ENCODE measurements at regions not wholly inside any gene's neighbourhood (a gene's known extent, or its start where the extent isn't known, plus 50 kb on each side); places are given as distances from the start of the nearest gene placed in this dataset.

GRCh38 chr2:23323198-23323916, 61.6 kb upstream of the KLHL29 start:
- DNase-seq (ENCODE audit: insufficient read length, low spot score) (no peak), FAIRE-seq (no peak)
- TF ChIP-seq SPI1 (IDR thresholded peaks at IDR 0.05; ENCODE audit: low read depth, low read length) (no peak), PAX5 (IDR thresholded peaks at IDR 0.05; ENCODE audit: insufficient read depth, low read length, severe bottlenecking) (no peak), POLR2A (IDR thresholded peaks at IDR 0.05; ENCODE audit: low read depth, low read length) (no peak), POLR2AphosphoS5 (IDR thresholded peaks at IDR 0.05; ENCODE audit: low read depth, low read length) (no peak), POU2F2 (IDR thresholded peaks at IDR 0.05; ENCODE audit: low read depth, low read length) (no peak), TAF1 (IDR thresholded peaks at IDR 0.05; ENCODE audit: low read depth, low read length) (no peak)

GRCh38 chr2:23323917-23324680, 60.9 kb upstream of the KLHL29 start:
- DNase-seq (ENCODE audit: insufficient read length, low spot score) = no peak
- no peak for FAIRE-seq

GRCh38 chr2:23326330-23326729, 58.6 kb upstream of the KLHL29 start:
- no peak for FAIRE-seq
- DNase-seq (ENCODE audit: insufficient read length, low spot score) = no peak
- no peak for TF ChIP-seq PAX5 (IDR thresholded peaks at IDR 0.05; ENCODE audit: insufficient read depth, low read length, severe bottlenecking)
- TF ChIP-seq POLR2AphosphoS5 (IDR thresholded peaks at IDR 0.05; ENCODE audit: low read depth, low read length) = no peak
- TF ChIP-seq SPI1 (IDR thresholded peaks at IDR 0.05; ENCODE audit: low read depth, low read length) = no peak
- TF ChIP-seq POU2F2 (IDR thresholded peaks at IDR 0.05; ENCODE audit: low read depth, low read length) = no peak
- no peak for TF ChIP-seq POLR2A (IDR thresholded peaks at IDR 0.05; ENCODE audit: low read depth, low read length)
- TF ChIP-seq TAF1 (IDR thresholded peaks at IDR 0.05; ENCODE audit: low read depth, low read length) = no peak

More at GRCh38 chr2:23323917-23324680, 60.9 kb upstream of the KLHL29 start:
- TF ChIP-seq SPI1 (IDR thresholded peaks at IDR 0.05; ENCODE audit: low read depth, low read length) = no peak
- no peak for TF ChIP-seq POU2F2 (IDR thresholded peaks at IDR 0.05; ENCODE audit: low read depth, low read length)
- TF ChIP-seq TAF1 (IDR thresholded peaks at IDR 0.05; ENCODE audit: low read depth, low read length) = no peak
- TF ChIP-seq POLR2AphosphoS5 (IDR thresholded peaks at IDR 0.05; ENCODE audit: low read depth, low read length) = no peak
- TF ChIP-seq PAX5 (IDR thresholded peaks at IDR 0.05; ENCODE audit: insufficient read depth, low read length, severe bottlenecking) = no peak
- no peak for TF ChIP-seq POLR2A (IDR thresholded peaks at IDR 0.05; ENCODE audit: low read depth, low read length)

GRCh38 chr2:23327416-23327815, 57.6 kb upstream of the KLHL29 start:
- DNase-seq (ENCODE audit: insufficient read length, low spot score) (no peak), FAIRE-seq (no peak)
- TF ChIP-seq SPI1 (IDR thresholded peaks at IDR 0.05; ENCODE audit: low read depth, low read length) (no peak), PAX5 (IDR thresholded peaks at IDR 0.05; ENCODE audit: insufficient read depth, low read length, severe bottlenecking) (no peak), POU2F2 (IDR thresholded peaks at IDR 0.05; ENCODE audit: low read depth, low read length) (no peak), POLR2AphosphoS5 (IDR thresholded peaks at IDR 0.05; ENCODE audit: low read depth, low read length) (no peak), POLR2A (IDR thresholded peaks at IDR 0.05; ENCODE audit: low read depth, low read length) (no peak), TAF1 (IDR thresholded peaks at IDR 0.05; ENCODE audit: low read depth, low read length) (no peak)

- FAIRE-seq (no peak), DNase-seq (ENCODE audit: insufficient read length, low spot score) (no peak)
- no peak for TF ChIP-seq POLR2AphosphoS5 (IDR thresholded peaks at IDR 0.05; ENCODE audit: low read depth, low read length)
- no peak for TF ChIP-seq TAF1 (IDR thresholded peaks at IDR 0.05; ENCODE audit: low read depth, low read length)
- no peak for TF ChIP-seq POU2F2 (IDR thresholded peaks at IDR 0.05; ENCODE audit: low read depth, low read length)
- no peak for TF ChIP-seq POLR2A (IDR thresholded peaks at IDR 0.05; ENCODE audit: low read depth, low read length)
- no peak for TF ChIP-seq PAX5 (IDR thresholded peaks at IDR 0.05; ENCODE audit: insufficient read depth, low read length, severe bottlenecking)
- TF ChIP-seq SPI1 (IDR thresholded peaks at IDR 0.05; ENCODE audit: low read depth, low read length) = no peak
Observed at GRCh38 chr2:23327887-23328286, 57.1 kb upstream of the KLHL29 start.

- no peak for TF ChIP-seq SPI1 (IDR thresholded peaks at IDR 0.05; ENCODE audit: low read depth, low read length)
- TF ChIP-seq POLR2AphosphoS5 (IDR thresholded peaks at IDR 0.05; ENCODE audit: low read depth, low read length) = no peak
- TF ChIP-seq PAX5 (IDR thresholded peaks at IDR 0.05; ENCODE audit: insufficient read depth, low read length, severe bottlenecking) = no peak
- no peak for TF ChIP-seq POU2F2 (IDR thresholded peaks at IDR 0.05; ENCODE audit: low read depth, low read length)
- TF ChIP-seq TAF1 (IDR thresholded peaks at IDR 0.05; ENCODE audit: low read depth, low read length) = no peak
- no peak for TF ChIP-seq POLR2A (IDR thresholded peaks at IDR 0.05; ENCODE audit: low read depth, low read length)
- FAIRE-seq (no peak), DNase-seq (ENCODE audit: insufficient read length, low spot score) (no peak)
Observed at GRCh38 chr2:23330214-23330613, 54.8 kb upstream of the KLHL29 start.
